ENCODE measurements at regions not wholly inside any gene's neighbourhood (a gene's known extent, or its start where the extent isn't known, plus 50 kb on each side); places are given as distances from the start of the nearest gene placed in this dataset.

DNA sequence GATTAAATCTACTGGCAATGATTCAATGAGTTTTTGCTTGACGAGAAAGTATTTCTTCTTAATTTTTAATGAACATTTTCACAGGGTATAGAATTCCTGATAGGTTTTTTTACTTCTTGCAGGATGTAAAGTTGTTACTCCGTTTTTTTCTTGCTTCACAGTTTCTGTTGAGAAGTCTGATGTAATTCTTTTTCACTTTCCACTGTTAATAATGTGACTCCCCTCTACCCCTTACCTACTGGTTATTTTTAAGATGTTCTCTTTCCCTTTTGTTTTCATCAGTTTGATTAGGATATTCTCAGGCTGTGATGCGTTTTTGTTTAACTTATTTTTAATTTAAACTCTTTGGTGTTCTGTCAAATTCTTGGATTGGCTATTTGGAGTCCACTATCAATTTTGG is 933.9 kb upstream of the PIK3C3 start (continued):
- TF ChIP-seq, protein P1, sequence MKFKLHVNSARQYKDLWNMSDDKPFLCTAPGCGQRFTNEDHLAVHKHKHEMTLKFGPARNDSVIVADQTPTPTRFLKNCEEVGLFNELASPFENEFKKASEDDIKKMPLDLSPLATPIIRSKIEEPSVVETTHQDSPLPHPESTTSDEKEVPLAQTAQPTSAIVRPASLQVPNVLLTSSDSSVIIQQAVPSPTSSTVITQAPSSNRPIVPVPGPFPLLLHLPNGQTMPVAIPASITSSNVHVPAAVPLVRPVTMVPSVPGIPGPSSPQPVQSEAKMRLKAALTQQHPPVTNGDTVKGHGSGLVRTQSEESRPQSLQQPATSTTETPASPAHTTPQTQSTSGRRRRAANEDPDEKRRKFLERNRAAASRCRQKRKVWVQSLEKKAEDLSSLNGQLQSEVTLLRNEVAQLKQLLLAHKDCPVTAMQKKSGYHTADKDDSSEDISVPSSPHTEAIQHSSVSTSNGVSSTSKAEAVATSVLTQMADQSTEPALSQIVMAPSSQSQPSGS (IDR thresholded peaks at IDR 0.05; ENCODE audit: low read length) = no peak
- no peak for TF ChIP-seq EZH2 (IDR thresholded peaks at IDR 0.05; ENCODE audit: low read depth, low read length, severe bottlenecking)
- TF ChIP-seq, protein P2, sequence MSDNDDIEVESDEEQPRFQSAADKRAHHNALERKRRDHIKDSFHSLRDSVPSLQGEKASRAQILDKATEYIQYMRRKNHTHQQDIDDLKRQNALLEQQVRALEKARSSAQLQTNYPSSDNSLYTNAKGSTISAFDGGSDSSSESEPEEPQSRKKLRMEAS (IDR thresholded peaks at IDR 0.05) = no peak
- no peak for TF ChIP-seq NRF1 (IDR thresholded peaks at IDR 0.05; ENCODE audit: low read depth, low read length)
- TF ChIP-seq RNF2 (IDR thresholded peaks at IDR 0.05; ENCODE audit: borderline replicate concordance, low read depth, low read length, missing control alignments, poor library complexity, severe bottlenecking) = no peak
- no peak for TF ChIP-seq RFX5 (IDR thresholded peaks at IDR 0.05; ENCODE audit: borderline replicate concordance, low read depth, low read length)
- no peak for TF ChIP-seq SRF (IDR thresholded peaks at IDR 0.05; ENCODE audit: low read depth, low read length)
- TF ChIP-seq, protein P3, sequence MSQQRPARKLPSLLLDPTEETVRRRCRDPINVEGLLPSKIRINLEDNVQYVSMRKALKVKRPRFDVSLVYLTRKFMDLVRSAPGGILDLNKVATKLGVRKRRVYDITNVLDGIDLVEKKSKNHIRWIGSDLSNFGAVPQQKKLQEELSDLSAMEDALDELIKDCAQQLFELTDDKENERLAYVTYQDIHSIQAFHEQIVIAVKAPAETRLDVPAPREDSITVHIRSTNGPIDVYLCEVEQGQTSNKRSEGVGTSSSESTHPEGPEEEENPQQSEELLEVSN (IDR thresholded peaks at IDR 0.05) = no peak

Measured in H1 (cell line).